ENCODE measurements at regions not wholly inside any gene's neighbourhood (a gene's known extent, or its start where the extent isn't known, plus 50 kb on each side); places are given as distances from the start of the nearest gene placed in this dataset.

DNA sequence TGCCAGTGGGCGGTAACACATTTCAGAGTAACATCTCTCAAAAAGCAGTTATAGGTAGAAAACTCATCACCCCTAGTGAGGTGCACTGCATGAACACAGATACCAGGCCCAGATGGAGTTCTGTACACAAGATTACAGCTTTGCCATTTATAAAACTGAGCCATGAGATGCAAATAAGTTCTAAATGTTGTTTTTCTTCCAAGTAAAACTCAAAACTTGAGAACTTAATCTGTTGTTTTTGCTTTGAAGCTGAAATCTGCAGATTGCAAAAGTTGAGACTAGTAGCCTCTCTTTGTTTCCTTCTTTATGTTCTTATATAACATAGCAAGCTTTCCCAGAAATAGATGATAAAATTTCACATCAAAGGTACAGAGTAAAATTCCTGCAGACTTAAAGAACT, 434.1 kb downstream of the PLK2 start:
- TF ChIP-seq, protein P1, sequence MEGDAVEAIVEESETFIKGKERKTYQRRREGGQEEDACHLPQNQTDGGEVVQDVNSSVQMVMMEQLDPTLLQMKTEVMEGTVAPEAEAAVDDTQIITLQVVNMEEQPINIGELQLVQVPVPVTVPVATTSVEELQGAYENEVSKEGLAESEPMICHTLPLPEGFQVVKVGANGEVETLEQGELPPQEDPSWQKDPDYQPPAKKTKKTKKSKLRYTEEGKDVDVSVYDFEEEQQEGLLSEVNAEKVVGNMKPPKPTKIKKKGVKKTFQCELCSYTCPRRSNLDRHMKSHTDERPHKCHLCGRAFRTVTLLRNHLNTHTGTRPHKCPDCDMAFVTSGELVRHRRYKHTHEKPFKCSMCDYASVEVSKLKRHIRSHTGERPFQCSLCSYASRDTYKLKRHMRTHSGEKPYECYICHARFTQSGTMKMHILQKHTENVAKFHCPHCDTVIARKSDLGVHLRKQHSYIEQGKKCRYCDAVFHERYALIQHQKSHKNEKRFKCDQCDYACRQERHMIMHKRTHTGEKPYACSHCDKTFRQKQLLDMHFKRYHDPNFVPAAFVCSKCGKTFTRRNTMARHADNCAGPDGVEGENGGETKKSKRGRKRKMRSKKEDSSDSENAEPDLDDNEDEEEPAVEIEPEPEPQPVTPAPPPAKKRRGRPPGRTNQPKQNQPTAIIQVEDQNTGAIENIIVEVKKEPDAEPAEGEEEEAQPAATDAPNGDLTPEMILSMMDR (IDR thresholded peaks at IDR 0.05): no peak
- TF ChIP-seq POLR2A (IDR thresholded peaks at IDR 0.05): no peak
